ENCODE measurements at regions not wholly inside any gene's neighbourhood (a gene's known extent, or its start where the extent isn't known, plus 50 kb on each side); places are given as distances from the start of the nearest gene placed in this dataset.

DNA sequence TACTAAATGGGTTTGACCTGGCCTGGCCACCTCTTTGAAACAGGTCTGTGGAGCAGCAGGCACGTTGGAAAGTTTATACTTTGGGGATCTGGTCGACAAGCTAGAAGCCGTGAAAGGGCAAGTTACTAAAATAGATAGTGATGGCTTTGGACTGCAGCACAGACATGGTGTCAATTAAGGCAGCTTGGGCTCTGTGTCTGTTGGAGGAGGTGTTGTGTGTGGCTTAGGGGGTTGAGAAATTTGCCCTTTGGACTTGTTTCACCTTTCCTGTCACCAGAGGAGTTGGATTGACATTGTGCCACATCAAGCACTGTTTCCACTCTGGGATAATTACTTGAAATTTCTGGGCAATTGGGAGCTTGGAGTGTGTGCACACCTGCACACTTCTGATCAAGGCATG, 251.8 kb upstream of the MKI67 start:
- DNase-seq, result no peak

DNA sequence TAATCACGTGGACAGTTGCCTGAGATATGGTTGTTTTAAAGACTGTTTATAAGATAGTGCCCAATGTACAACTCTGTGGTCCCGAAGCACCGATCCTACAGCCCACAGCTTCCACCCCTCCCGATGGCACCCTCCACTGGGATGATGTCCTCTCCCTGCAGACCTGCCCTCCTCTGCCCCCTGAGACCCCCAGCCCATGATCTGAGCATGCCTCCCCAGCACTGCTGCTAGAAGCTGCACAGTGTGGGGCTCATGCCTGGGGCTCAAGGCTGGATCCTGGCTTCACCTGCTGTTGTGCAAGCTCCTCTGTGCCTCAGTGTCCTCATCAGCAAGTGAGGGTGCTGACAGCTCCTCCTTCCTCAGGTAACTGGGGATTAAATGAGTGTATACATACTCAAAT, 254.7 kb upstream of the MKI67 start:
- DNase-seq, result no peak

DNA sequence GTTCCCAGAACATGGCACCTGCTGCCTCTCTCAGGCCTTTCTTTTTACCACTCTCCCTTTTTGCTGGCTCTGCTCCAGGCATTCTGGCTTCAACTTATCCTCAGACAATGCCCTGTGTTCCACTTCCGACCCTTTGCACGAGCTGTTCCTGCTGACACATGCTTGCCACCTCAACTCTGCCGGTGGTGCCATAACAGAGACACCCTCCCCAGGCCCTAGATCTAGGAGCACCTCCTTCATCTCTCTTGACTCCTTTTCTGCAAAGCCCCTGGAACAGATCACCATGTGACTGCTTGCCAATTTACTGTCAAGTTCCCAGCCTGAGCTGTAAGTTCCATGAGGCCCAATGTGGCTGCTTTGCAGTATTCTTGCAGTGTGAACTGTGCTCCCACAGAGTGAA, 256.0 kb upstream of the MKI67 start:
- DNase-seq, result no peak

DNA sequence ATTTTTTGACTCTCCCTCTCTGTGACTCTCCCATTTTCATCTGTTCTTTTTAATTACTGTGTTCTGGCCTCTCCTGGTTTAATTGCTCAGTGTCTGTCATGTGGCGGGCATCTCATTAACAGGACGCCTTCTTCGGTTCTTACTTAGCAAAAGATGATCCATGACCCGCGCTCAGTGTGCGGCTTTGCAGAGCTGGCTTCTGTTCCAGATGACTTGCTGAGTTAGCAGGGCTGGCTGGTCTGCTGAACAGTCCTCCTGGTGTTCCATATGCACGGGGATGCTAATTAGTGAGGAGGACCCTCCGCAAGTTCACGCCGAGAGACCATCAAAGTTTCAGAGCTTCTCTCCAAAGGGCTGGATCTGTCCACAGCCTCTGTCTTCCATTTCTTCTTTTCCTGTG, 258.6 kb upstream of the MKI67 start:
- no peak for DNase-seq

DNA sequence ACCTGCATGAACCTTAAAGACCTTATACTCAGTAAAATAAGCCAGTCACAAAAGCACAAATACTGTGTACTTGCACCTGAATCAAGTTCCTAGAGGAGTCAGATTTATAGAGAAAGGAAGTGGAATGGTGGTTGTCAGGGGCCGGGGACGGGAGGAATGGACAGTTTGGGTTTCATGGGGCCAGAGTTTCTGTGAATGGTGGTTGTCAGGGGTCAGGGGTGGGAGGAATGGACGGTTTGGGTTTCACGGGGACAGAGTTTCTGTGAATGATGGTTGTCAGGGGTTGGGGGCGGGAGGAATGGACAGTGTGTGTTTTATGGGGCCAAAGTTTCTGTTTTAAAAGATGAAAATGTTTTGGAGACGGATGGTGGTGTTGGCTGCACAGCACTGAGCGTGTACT, 260.0 kb upstream of the MKI67 start:
- DNase-seq, result no peak

DNA sequence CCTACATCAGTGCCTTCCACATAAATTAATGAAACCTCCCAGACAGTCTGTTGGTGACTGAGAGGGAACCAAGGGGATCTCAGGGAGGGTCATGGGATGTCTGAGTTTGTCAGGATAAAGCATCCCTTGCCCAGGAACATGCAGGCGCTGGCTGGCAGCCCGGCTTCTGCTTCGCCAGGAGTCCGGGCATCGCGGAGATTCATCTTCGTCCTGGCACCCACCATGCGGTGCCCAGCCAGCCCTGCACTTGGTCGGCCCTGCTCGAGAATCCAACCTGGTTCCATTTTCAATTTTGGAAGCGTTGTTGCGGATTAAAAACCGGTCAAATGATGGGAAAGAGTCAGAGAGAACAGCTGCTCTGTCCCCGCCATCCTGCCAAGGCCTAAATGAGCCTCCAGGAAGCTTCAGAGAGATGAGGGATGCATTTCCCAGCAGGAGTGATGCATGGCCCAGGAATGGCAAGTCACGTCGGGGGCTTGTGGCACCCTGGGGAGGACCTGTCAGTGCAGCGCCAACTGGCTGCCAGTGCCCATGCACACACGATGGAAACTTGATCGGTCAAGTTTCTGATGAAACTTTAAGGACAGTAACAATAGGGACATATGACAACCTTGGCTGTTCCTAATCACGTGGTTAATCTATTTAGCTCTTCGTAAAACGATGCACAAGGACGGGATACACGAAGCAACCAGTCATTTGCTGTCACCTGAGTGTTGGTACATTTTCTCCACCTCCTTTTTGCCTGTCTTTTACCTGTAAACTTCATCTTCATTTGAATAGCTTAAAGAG, 260.8 kb upstream of the MKI67 start:
- no peak for DNase-seq

DNA sequence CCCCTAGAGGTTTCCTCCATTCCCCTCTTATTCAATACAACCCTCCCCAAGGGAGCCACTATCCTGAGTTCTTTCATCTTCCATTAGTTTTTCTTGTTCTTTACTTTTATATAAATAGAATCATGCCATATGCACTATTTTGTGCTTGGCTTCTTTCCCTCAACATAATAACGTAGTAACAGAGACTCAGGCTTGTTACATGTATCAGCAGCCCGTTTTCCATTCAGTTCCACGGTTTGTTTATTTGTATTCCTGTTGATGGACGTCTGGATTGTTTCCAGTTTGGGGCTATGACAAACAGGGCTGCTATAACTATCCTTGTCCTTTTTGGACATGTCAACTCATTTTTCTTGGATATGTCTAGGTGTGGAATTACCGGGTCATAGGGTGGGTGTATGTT, 264.4 kb upstream of the MKI67 start:
- DNase-seq, result no peak

DNA sequence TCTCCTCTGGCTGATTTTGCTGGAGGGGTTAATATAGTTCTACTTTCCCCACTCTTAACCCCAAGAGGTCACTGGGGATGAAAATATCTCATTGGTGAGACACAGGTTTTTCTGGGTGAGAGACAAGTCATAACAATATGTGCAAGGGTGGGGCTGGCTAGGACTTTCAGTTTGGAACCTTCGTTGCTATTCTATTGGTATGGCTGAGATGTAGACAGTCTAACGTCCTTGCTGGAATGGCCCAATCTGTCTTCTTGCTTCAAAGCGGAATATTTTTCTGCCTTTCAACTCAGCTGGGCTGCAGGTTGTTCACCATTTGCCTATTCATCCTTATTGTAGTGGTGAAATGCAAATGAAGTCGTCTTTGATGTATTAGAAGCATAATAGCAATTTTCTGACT, 267.3 kb upstream of the MKI67 start:
- no peak for DNase-seq

DNA sequence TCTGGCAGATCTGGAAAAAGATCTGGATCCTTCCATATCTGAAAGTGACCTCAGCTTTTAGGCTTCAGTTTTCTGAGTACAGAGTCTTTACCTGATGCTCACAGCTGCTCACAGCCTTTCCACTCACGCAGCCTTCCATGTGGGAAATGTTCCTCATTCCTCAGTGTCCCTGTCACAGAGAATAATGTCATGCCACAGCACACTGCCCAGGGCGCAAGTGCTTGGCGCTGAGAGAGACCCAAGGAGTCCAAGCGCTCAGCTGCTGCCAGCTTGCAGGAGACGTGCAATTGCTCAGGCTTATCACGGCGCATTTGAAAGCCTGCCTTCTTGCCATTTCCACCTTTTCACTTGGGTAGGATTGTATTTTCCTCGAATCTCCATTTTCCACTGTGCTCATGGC, 271.9 kb upstream of the MKI67 start:
- no peak for DNase-seq

DNA sequence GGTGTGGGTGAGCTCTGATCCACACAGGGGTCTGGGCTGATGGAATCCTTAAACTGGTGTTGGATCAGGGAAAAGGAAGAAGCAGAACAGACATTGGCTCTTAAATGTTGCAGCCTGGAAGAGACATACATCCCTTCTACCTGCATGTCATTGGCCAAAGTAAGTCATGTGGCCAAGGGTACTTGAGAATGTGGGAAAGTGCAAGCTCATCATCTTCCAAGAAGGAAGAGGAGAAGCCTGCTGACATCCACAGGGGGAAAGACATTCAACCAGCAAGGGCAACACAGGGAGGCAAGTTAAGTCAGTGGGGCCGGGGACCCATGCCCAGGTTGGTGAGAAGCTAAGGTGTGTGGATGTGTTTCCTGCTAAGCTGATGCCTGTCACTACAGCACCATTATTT, 272.8 kb upstream of the MKI67 start:
- DNase-seq, result no peak

DNA sequence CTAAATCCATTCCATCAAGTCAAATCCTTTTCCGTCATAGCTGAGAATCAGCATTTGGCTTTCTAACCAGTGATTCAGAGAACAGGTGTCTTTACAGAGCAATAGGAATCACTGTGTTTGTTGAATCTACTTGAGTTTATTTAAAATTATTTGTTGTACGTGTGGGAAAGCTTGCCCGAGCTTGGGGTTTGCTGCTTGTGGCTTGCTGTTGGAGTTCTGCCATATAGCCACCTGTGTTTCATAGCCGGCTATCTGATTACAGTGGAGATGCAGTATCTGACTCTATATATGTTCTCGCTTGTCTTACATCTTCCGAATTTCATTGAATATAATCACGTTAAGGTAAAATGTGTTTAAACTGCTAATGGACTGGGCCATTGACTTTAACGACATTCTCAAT, 274.3 kb upstream of the MKI67 start:
- peak; percentile 19 for DNase-seq

DNA sequence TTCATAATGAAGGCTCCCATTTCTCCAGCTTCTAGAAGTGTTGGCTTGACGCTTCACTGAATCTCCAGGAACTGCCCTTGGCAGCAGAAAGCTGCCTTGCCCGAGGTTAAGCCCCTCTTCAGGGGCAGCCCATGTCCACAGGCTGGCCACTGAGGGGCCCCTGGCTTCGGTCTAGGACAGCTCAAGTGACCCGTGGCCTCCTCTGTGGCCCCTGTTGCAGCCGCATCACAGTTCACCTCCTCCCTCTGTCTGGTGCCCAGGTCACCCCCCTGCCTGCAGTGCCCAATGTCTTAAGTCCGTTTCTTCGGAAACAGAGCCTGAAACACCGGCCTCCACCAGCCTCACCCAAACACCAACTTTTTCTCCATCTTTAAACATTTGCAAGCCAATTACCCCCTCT, 279.2 kb upstream of the MKI67 start:
- no peak for DNase-seq

DNA sequence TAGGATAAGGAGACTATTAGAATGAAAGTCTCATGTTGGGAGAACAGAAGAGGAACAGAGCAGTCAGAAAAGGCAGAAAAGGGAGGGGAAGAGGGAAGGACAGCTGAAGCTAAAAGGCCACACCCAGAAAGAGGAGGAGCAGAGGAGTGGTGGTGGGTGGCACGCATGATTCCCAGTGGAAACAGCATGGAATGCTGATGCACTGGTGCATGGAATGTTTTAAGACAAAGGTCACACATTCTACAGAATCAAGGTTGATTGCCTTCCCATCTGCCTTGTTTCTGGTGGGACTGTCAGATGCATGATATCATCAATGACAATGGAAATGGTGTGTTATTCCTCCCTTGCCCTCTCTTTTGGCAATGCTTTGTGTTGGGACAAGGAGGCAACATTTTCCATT, 285.4 kb upstream of the MKI67 start:
- DNase-seq, result no peak

DNA sequence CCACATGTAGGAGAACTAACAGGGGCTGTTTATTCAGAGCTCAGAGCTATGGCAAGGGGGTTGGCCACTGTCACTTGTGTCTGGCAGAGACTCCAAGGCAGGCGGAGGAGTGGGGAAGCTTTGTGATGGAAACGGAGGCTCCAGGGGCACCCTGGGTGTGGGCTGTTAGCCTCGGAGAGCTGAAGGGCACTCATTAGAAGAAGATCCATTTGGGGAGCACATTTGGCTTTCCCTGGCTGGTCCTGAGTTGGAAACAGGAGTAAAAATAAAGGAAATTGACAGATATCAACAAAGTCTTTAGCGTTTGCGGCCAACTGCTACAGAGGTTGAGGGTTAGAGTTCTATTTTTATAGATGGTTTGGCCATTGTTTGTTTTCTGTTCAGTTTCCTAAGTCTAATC, 288.3 kb upstream of the MKI67 start:
- no peak for DNase-seq

DNA sequence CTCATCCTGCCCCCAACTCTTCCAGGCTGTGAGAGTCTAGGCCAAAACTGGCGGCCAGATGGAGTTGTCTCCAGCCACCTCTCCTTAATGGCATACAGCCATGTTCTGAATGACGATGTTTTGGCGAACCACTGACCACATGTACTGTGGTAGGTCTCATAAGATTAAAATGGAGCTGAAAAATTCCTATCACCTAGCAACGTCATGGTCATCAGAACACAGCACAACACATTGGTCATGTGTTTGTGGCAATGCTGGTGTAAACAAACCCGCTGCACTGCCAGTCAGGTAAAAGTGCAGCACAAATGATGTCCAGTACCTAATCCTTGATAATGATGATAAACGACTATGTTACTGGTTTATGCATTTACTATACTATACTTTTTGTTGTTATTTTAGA, 290.0 kb upstream of the MKI67 start:
- DNase-seq, result no peak

DNA sequence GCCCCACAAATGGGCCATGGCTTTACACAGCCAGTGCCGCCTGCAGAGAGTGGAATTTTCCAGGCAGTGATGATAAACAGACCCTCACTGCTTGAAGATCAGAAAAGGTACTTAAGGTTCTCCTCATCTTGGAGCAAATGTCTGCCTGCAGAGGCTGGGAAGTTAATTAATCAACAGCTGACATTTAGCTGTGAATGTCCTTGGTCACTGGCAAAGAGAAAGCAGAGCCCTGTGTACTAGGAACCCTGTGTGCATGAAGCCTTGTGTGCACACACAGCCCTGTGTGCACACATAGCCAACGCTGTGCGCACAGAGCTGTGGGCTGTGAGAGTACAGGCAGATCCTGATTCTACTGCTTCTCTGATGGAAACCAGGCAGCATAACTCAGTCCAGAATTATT, 291.6 kb upstream of the MKI67 start:
- DNase-seq, result no peak

DNA sequence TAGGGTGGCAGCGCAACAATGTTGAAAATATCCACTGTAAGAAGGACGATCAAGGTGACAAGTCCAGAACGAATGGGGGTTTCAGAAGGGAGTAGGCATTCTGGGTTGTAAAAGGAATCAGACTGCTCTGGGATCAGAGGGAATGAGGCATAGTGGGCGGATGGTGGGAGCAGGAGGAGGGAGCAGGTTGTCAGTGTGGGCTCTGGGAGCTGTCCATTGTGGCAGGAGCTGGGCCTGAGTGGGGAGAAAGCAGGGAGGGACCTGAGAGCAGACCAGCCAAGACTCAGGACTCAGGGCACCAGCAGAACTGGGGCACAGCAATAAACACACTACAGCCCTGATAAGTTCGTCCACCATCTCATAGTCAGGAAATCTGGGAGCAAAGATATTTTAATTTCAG, 292.6 kb upstream of the MKI67 start:
- no peak for DNase-seq

DNA sequence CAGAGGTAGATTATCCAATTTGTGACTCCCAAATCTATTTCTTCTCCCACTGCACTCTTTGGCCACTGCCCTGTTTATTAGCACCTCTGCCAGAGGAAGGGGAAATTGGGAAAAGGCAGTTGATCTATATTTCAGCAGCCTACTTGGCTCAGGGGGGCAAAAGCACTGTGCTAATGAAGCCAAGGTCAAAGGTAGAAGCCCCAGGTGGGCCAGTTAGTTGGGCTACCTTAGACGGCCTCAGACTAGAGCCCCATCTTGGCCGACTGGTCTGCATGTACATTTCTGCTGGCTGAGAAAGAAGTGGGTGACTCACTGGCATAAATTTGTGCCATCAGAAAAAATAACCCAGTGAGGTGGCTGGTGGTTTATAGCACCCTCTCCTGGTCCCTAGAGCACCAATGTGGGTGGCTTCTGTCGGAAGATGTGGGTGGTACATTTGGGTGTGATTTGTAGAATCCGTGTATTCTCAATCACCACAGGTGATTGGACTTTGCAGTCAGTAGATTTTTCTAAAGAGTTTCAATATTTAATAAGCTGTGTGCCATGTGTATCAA, 293.3 kb upstream of the MKI67 start:
- DNase-seq, result no peak

DNA sequence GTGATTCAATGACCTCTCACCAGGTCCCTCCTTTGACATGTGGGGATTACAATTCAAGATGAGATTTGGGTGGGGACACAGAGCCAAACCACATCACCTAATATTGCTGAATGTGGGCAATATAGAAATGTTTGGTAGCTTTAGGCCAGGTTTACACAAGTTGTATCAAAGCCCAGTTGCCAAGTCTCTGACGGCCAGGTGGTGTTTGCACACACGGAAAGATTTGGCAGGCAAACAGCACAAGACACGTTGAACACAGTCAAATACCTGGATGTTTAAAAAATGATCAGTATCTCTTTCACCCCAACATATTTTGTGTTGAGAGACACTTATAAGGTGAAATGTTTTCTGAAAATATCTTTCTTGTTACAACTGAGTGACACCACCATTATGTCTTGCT, 294.4 kb upstream of the MKI67 start:
- DNase-seq, result no peak

DNA sequence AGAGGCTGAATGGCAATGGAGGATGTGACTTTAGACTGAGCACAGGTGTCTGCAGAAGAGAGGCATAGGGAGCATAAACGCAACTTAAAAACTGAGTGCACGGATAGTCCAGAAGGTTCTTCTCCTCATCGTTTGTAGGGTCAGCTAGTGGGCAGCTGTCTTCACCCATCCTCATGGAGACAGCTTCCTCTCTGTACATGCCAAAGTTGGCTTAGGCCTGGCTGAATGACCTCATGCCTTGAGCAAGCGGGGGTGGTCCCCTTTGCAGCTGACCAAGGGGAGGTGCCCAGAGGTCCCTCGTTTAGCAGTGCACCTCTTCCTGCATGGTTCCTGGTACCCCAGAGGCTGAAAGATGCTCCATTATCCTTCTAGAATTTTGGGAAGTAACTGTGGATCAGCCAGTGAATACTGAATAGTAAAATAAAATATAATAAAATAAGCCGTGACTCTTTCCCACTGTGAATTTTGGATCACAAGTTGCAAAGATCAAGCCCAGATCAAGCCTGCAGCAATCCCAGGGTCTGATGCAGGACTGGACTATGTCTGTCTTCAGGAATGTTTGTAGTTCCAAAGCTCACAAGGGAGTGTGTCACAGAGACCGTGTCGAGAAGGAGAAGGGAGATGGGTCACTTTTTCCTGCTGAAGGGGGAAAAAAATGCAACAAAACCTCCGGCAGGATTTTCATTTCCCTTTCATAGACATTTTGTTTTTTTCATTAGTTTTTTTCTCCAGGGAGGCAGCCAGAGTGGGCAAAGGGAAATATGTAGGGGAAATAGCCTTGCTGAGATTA, 295.3 kb upstream of the MKI67 start:
- DNase-seq, result no peak

DNA sequence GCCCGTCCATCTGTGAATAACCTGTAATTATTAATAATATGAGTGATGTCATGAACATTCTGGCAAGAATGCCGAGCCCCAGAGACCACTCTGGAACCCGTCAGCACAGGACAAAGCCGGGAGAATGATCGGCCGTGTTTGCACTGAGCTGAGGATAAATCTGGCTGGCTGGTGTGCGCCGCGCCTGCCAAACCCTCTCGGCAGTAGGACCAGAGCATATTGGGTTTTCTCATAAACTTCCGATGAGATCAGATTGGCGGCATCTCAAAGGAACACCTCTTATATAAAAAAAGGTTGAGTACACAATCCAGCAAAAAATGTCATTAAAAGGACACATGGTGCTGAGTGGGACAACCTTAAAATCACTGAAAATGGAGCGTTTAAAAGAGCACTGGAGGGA, 296.0 kb upstream of the MKI67 start:
- no peak for DNase-seq

DNA sequence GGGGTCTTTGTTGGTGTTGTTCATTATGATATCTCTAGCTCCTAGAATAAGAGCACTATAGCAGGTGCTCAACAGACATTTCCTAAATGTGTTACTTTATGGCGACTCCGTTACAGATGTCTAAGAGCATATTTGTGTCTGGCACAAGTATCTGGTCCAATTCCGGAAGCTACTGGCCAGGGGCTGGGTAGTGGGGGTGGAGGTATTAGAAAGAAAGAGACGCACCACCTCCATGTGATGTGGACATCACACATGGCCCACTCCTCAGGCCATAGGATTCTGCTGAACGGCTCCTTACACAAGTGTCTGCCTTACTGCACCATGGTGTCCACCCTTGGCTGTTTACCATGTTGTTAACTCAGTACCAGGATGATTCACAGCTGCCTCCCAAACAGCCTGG, 296.8 kb upstream of the MKI67 start:
- DNase-seq, result no peak

DNA sequence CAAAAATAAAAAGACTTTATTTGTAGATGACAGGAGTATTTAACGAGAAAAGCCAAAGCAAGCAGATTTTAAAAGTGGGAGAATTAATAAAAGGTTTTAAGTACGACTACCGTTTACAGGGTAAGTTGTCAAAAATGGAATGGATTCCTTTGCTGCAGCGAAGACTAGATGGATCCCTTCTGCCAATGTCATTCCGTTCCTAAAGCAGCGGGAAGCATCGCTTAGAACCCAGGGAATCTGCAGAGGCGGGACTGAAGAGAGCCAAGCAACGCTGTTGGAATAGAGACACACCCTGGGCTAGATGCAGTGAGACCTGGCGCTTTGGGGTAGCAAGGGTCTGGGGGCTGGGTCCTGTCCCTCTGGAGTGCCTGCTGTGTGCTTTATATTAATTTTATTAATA, 303.1 kb upstream of the MKI67 start:
- no peak for DNase-seq

DNA sequence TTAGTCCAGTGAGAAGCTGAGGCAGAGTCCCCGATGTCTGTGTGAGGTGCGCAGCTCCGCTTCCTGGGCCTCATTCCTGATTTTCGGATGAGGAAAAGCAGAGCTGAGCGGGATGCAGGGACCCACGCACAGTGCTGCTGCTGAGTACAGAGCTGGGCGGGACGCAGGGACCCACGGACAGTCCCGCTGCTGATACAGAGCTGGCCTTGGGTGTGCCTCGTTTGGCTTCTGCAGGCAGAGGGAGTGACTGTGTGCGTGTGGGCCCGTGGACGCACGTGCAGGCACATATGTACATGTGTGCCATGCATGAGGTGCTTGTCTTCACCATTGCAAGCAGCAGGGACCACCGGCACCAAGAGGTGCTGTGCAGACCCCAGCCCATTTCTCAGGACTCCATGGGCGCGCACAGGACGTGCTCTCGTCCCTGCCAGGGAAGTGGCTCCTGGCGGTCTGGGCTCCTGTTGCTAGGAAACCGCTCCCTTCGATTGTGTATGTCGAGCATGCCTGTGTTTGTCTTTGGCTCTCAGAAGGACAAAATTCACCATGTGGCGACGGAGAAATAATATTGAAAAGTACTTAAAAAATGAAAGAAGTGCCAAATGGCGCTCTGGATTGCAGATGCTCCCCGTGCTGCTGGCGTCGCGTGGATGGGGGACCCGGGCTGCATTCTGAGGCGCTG, 303.8 kb upstream of the MKI67 start:
- DNase-seq, result peak; percentile 43
